HG03097 (cell line): ENCODE measurements at regions not wholly inside any gene's neighbourhood (a gene's known extent, or its start where the extent isn't known, plus 50 kb on each side); places are given as distances from the start of the nearest gene placed in this dataset.

ENCODE experiments used
- ATAC-seq: cut with Tn5 transposase; IDR thresholded peaks from one replicate; pipeline ENCODE4 v1.9.1; 2021; ENCODE audit not compliant: unreplicated experiment, low FRiP score

GRCh38 chr6:169083508-169083874 is 170.2 kb downstream of the THBS2 start:
- ATAC-seq = no peak

GRCh38 chr6:169082817-169083507 is 170.7 kb downstream of the THBS2 start:
- no peak for ATAC-seq

GRCh38 chr6:169082093-169082492 is 171.6 kb downstream of the THBS2 start:
- ATAC-seq = no peak

- ATAC-seq = no peak
These were observed 172.4 kb downstream of the THBS2 start for GRCh38 chr6:169081248-169081647.

GRCh38 chr6:169079650-169080049 is 174.0 kb downstream of the THBS2 start:
- no peak for ATAC-seq

GRCh38 chr6:169078399-169079145 is 175.1 kb downstream of the THBS2 start:
- no peak for ATAC-seq

- ATAC-seq = no peak
These were observed 177.6 kb downstream of the THBS2 start for GRCh38 chr6:169075915-169076654.

- no peak for ATAC-seq
These were observed 178.3 kb downstream of the THBS2 start for GRCh38 chr6:169075211-169075914.

- no peak for ATAC-seq
These were observed 179.1 kb downstream of the THBS2 start for GRCh38 chr6:169074526-169074925.

- no peak for ATAC-seq
These were observed 180.3 kb downstream of the THBS2 start for GRCh38 chr6:169073311-169073710.

- no peak for ATAC-seq
These were observed 181.3 kb downstream of the THBS2 start for GRCh38 chr6:169072127-169073042.

GRCh38 chr6:169071394-169071793 is 182.3 kb downstream of the THBS2 start:
- ATAC-seq = no peak

- ATAC-seq = no peak
These were observed 183.0 kb downstream of the THBS2 start for GRCh38 chr6:169070506-169071176.

GRCh38 chr6:169069356-169069755 is 184.3 kb downstream of the THBS2 start:
- no peak for ATAC-seq

- no peak for ATAC-seq
These were observed 189.5 kb downstream of the THBS2 start for GRCh38 chr6:169064194-169064593.

- ATAC-seq = no peak
These were observed 191.4 kb downstream of the THBS2 start for GRCh38 chr6:169062272-169062671.

- ATAC-seq = no peak
These were observed 195.0 kb downstream of the THBS2 start for GRCh38 chr6:169058634-169059033.

GRCh38 chr6:169052462-169052861 is 201.2 kb downstream of the THBS2 start:
- no peak for ATAC-seq

- no peak for ATAC-seq
These were observed 202.3 kb downstream of the THBS2 start for GRCh38 chr6:169051371-169051770.
